Hematopoietic multipotent progenitor cell treated with erythropoietin and hydrocortisone succinate and interleukin-3 and kit ligand, for 15 days (in vitro differentiated cells): ENCODE measurements at regions not wholly inside any gene's neighbourhood (a gene's known extent, or its start where the extent isn't known, plus 50 kb on each side); places are given as distances from the start of the nearest gene placed in this dataset.

Experiments
- DNase-seq: peaks from one replicate; pipeline ENCODE4 v3.0.0-alpha.2; 2015; ENCODE audit warnings: low spot score

DNA sequence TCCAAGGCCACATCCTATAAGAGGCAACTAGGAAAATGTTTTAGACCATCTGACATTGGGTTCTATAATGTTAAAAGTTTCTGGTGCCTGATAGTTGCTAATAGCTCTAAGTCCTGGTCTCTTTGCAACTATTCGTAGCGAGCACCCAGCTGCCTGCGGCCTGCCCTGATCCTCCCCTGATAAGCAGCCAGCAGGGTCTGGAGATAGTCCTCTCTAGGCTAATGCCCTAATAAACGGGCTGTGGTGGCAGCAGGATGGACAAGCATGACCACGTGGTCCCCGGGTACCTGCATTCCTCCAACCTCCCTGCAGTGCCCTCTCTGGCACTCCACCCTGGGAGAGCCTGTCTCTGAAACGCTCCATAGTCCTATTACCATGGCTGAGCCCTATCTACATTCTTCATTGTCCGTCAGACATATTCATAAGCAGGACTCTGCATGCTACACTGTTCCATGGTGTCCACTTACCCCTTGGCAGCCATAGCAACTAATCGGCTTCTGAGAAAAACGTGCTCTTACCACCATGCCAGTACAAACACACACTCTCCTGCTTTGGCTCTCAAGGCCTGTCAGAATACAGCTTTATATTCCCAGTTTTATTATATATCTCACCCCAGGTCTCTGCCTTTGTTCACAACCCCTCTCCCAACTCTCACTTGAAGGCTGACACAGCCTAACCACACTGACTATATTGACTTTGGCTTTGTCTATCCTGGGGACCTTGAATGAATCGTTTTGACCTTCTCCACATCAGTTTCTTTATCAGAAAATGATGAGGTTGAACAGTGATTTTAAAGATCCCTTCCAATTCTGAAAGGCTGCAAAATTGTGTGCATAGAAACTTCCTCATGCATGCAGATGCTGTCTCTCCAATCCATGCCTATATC is 49.9 kb upstream of the DAPK1 start:
- peak; percentile 44 for DNase-seq
